ENCODE measurements at regions not wholly inside any gene's neighbourhood (a gene's known extent, or its start where the extent isn't known, plus 50 kb on each side); places are given as distances from the start of the nearest gene placed in this dataset.

- H3K4me1 ChIP-seq (ENCODE audit: control insufficient read depth in 1 of 2, low read depth in 2 of 2) = no peaks in the 10 kb centered on the region
- TF ChIP-seq CTCF (IDR thresholded peaks at IDR 0.05) = no peak
- H3K4me3 ChIP-seq = no peak overlapping the region
- no peak for ATAC-seq (ENCODE audit: insufficient number of reproducible peaks, low FRiP score, low read depth)
- H3K9me3 ChIP-seq = no peaks in the 10 kb centered on the region
- no peaks in the 10 kb centered on the region for H3K36me3 ChIP-seq
- H3K27ac ChIP-seq = no peak overlapping the region
- DNase-seq (ENCODE audit: low spot score) = no peak
- H3K27me3 ChIP-seq (replicated peaks; ENCODE audit: insufficient read depth) = no peaks in the 10 kb centered on the region
These were observed 383.1 kb upstream of the MEX3C start for GRCh38 chr18:51580580-51580979.

- no peak overlapping the region for H3K4me3 ChIP-seq
- no peak for DNase-seq (ENCODE audit: low spot score)
- ATAC-seq (ENCODE audit: insufficient number of reproducible peaks, low FRiP score, low read depth) = no peak
- H3K36me3 ChIP-seq = no peaks in the 10 kb centered on the region
- H3K9me3 ChIP-seq = no peaks in the 10 kb centered on the region
- no peaks in the 10 kb centered on the region for H3K27me3 ChIP-seq (replicated peaks; ENCODE audit: insufficient read depth)
- H3K27ac ChIP-seq = no peak overlapping the region
- H3K4me1 ChIP-seq (ENCODE audit: control insufficient read depth in 1 of 2, low read depth in 2 of 2) = no peaks in the 10 kb centered on the region
- TF ChIP-seq CTCF (IDR thresholded peaks at IDR 0.05) = no peak
These were observed 385.1 kb upstream of the MEX3C start for GRCh38 chr18:51582551-51582950.

GRCh38 chr18:51588616-51589015 is 391.1 kb upstream of the MEX3C start:
- ATAC-seq (ENCODE audit: insufficient number of reproducible peaks, low FRiP score, low read depth) = no peak
- TF ChIP-seq CTCF (IDR thresholded peaks at IDR 0.05) = no peak
- DNase-seq (ENCODE audit: low spot score) = no peak

GRCh38 chr18:51593931-51594330 is 396.4 kb upstream of the MEX3C start:
- no peak for ATAC-seq (ENCODE audit: insufficient number of reproducible peaks, low FRiP score, low read depth)
- H3K27ac ChIP-seq = no peak overlapping the region
- no peaks in the 10 kb centered on the region for H3K4me1 ChIP-seq (ENCODE audit: control insufficient read depth in 1 of 2, low read depth in 2 of 2)

More at GRCh38 chr18:51588616-51589015, 391.1 kb upstream of the MEX3C start:
- no peaks in the 10 kb centered on the region for H3K4me1 ChIP-seq (ENCODE audit: control insufficient read depth in 1 of 2, low read depth in 2 of 2)
- H3K27me3 ChIP-seq (replicated peaks; ENCODE audit: insufficient read depth) = no peaks in the 10 kb centered on the region
- H3K36me3 ChIP-seq = no peaks in the 10 kb centered on the region
- no peak overlapping the region for H3K27ac ChIP-seq
- H3K9me3 ChIP-seq = no peaks in the 10 kb centered on the region
- H3K4me3 ChIP-seq = no peak overlapping the region

GRCh38 chr18:51603111-51603510 is 405.6 kb upstream of the MEX3C start:
- Histone ChIP-seq H3K27me3 (replicated peaks; ENCODE audit: insufficient read depth) (no peaks in the 10 kb centered on the region), H3K4me3 (no peak overlapping the region), H3K4me1 (ENCODE audit: control insufficient read depth in 1 of 2, low read depth in 2 of 2) (no peaks in the 10 kb centered on the region), H3K27ac (no peak overlapping the region), H3K9me3 (no peaks in the 10 kb centered on the region), H3K36me3 (no peaks in the 10 kb centered on the region)
- TF ChIP-seq CTCF (IDR thresholded peaks at IDR 0.05) = no peak
- ATAC-seq (ENCODE audit: insufficient number of reproducible peaks, low FRiP score, low read depth) = no peak
- no peak for DNase-seq (ENCODE audit: low spot score)

More at GRCh38 chr18:51593931-51594330, 396.4 kb upstream of the MEX3C start:
- H3K36me3 ChIP-seq = no peaks in the 10 kb centered on the region
- no peaks in the 10 kb centered on the region for H3K27me3 ChIP-seq (replicated peaks; ENCODE audit: insufficient read depth)
- no peak for DNase-seq (ENCODE audit: low spot score)
- TF ChIP-seq CTCF (IDR thresholded peaks at IDR 0.05) = no peak
- peaks cover 3% of the 10 kb centered on the region for H3K9me3 ChIP-seq
- no peak overlapping the region for H3K4me3 ChIP-seq

Measured in thoracic aorta (tissue), 2 donors.